Activated T-cell treated with anti-CD3 and anti-CD28 coated beads, Interleukin-2, amount 50 U/mL, for 24 hours (primary cell): ENCODE measurements at regions not wholly inside any gene's neighbourhood (a gene's known extent, or its start where the extent isn't known, plus 50 kb on each side); places are given as distances from the start of the nearest gene placed in this dataset.
"Not testable (repeated sequence)": the region's sequence is repeated elsewhere in the genome, so short reads cannot be mapped to it uniquely, and the experiment has no call there.

Experiments
- DNase-seq: peaks from one replicate; pipeline ENCODE4 v3.0.0-alpha.2; 2020
- H3K27ac Mint-ChIP-seq: 2 replicates; pipeline ENCODE4 v1.8.0; 2020; ENCODE audit warnings: mild to moderate bottlenecking, mixed read lengths
- H3K27me3 Mint-ChIP-seq: 2 replicates; pipeline ENCODE4 v1.8.0; 2020; ENCODE audit warnings: mixed read lengths
- H3K36me3 Mint-ChIP-seq: 2 replicates; pipeline ENCODE4 v1.8.0; 2020; ENCODE audit warnings: low read depth, mixed read lengths
- H3K4me1 Mint-ChIP-seq: 2 replicates; pipeline ENCODE4 v1.8.0; 2020; ENCODE audit warnings: low read depth, mixed read lengths
- H3K4me3 Mint-ChIP-seq: 2 replicates; pipeline ENCODE4 v1.8.0; 2020; ENCODE audit warnings: mild to moderate bottlenecking, moderate library complexity, mixed read lengths
- H3K9me3 Mint-ChIP-seq: 2 replicates; pipeline ENCODE4 v1.8.0; 2020; ENCODE audit warnings: mixed read lengths

- DNase-seq: no peak
- Mint-ChIP-seq H3K4me1 (peaks cover 17% of the 10 kb centered on the region), H3K36me3 (no peaks in the 10 kb centered on the region), H3K27me3 (no peaks in the 10 kb centered on the region), H3K4me3 (no peak overlapping the region), H3K9me3 (no peaks in the 10 kb centered on the region), H3K27ac (no peak overlapping the region)
Observed at GRCh38 chr5:91271999-91272398, 111.1 kb downstream of the ARRDC3 start.

- no peaks in the 10 kb centered on the region for H3K27me3 Mint-ChIP-seq
- no peaks in the 10 kb centered on the region for H3K9me3 Mint-ChIP-seq
- no peak overlapping the region for H3K27ac Mint-ChIP-seq
- DNase-seq: no peak
- no peak overlapping the region for H3K4me3 Mint-ChIP-seq
- H3K4me1 Mint-ChIP-seq: peaks cover 26% of the 10 kb centered on the region
- no peaks in the 10 kb centered on the region for H3K36me3 Mint-ChIP-seq
Observed at GRCh38 chr5:91269198-91269597, 113.9 kb downstream of the ARRDC3 start.

GRCh38 chr5:91266184-91266705 lies 116.9 kb downstream of the ARRDC3 start:
- H3K27me3 Mint-ChIP-seq: no peaks in the 10 kb centered on the region
- peaks cover 20% of the 10 kb centered on the region for H3K4me1 Mint-ChIP-seq
- no peaks in the 10 kb centered on the region for H3K9me3 Mint-ChIP-seq
- DNase-seq: no peak
- H3K4me3 Mint-ChIP-seq: peak overlapping the region; percentile 1
- H3K36me3 Mint-ChIP-seq: no peaks in the 10 kb centered on the region
- H3K27ac Mint-ChIP-seq: no peak overlapping the region

DNA sequence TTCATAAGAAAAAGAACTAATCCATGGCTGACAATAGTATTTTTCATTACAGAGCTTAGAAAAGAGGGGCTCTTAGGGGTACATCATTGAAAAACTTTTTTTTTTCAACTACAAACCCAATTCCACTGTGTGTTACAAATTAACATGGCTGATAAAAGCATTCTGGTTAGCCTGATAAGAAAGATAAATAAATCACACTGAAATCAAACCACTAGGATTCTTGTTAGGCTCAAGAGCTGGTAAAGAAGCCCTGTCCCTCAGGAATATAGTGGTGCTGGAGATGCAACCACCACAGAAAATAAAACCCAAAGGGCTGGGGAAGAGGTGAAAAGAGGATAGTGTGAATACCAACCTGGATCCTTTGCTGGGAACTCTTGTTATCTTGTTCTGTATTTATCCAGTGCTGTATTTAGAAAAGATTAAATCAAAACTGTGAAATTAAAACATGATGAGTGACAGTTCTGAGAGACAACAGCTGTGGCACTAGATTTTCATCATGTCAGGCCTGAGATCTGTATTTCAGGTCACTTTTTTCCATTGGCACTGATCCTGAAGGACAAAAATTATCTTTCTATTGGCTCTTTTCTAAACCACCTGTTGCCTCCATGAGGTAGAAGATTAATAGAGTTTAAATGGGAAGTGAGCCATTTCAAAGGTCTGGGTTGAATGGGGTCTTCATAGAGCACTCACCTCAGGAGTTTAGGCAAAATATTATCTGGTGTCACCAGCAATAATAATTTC lies 118.6 kb downstream of the ARRDC3 start:
- Mint-ChIP-seq H3K27ac (no peak overlapping the region), H3K4me3 (no peak overlapping the region), H3K4me1 (peaks cover 19% of the 10 kb centered on the region), H3K9me3 (no peaks in the 10 kb centered on the region), H3K36me3 (no peaks in the 10 kb centered on the region), H3K27me3 (no peaks in the 10 kb centered on the region)
- no peak for DNase-seq

DNA sequence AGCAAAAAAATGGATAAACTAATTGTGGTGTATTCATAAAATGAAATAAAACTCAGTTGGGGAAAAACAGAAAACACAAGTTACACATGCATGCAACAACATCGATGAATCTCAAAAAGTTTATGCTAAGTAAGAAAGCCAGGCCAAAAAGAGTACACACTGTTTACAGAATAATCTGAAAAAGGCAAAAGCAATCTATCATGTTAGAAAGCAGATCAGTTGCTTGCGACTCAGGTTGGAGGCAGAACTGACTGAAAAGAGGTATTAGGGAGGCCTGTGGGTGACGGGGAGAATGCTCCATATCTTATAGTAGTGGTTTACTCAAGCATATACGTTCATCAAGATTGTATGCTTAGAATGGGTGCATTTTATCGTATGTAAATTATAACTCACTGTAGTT lies 119.2 kb downstream of the ARRDC3 start:
- Mint-ChIP-seq H3K4me1 (peaks cover 13% of the 10 kb centered on the region), H3K36me3 (no peaks in the 10 kb centered on the region), H3K27ac (no peak overlapping the region), H3K27me3 (no peaks in the 10 kb centered on the region), H3K9me3 (no peaks in the 10 kb centered on the region), H3K4me3 (no peak overlapping the region)
- DNase-seq: no peak

DNA sequence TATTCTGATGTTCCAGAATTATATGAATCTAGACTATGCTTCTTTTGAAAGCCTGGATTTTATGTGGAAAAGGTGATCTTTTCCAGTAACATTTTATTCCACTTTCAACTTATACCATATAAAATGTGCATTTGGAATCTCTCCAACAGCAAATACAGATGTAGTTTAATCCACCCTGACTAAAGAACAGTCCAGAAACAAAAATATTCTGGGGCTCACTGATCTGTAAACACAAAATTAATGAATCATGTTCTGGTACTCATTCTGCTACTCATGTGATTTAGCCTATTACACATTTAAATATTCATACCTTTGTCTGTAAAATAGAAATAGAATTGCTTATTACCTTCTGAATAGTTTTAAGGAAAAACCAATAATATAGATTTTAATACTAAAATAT lies 125.8 kb downstream of the ARRDC3 start:
- H3K36me3 Mint-ChIP-seq: no peaks in the 10 kb centered on the region
- no peaks in the 10 kb centered on the region for H3K27me3 Mint-ChIP-seq
- no peak for DNase-seq
- no peak overlapping the region for H3K27ac Mint-ChIP-seq
- no peaks in the 10 kb centered on the region for H3K9me3 Mint-ChIP-seq
- no peak overlapping the region for H3K4me3 Mint-ChIP-seq
- no peaks in the 10 kb centered on the region for H3K4me1 Mint-ChIP-seq

DNA sequence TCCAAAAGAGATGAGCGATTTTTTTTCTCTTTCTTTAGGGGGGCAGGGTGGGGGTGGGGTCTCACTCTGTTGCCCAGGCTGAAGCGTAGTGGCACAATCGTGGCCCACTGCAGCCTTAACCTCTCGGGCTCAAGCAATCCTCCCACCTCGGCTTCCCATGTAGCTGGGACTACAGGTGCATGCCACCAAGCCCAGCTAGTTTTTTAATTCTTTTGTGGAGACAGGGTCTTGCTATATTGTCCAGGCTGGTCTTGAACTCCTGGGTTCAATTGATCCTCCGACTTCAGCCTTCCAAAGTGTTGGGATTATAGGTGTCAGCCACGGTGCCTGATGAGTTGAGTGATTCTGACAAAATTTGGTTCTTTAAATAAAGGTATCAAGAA lies 127.0 kb downstream of the ARRDC3 start:
- Mint-ChIP-seq H3K4me1 (no peaks in the 10 kb centered on the region), H3K27ac (no peak overlapping the region), H3K9me3 (no peaks in the 10 kb centered on the region), H3K4me3 (no peak overlapping the region), H3K27me3 (no peaks in the 10 kb centered on the region), H3K36me3 (no peaks in the 10 kb centered on the region)
- no peak for DNase-seq

- H3K9me3 Mint-ChIP-seq: no peaks in the 10 kb centered on the region
- no peaks in the 10 kb centered on the region for H3K36me3 Mint-ChIP-seq
- H3K27ac Mint-ChIP-seq: no peak overlapping the region
- DNase-seq: no peak
- H3K27me3 Mint-ChIP-seq: no peaks in the 10 kb centered on the region
- no peak overlapping the region for H3K4me3 Mint-ChIP-seq
- H3K4me1 Mint-ChIP-seq: no peaks in the 10 kb centered on the region
Observed at GRCh38 chr5:91255396-91256141, 127.5 kb downstream of the ARRDC3 start.

DNA sequence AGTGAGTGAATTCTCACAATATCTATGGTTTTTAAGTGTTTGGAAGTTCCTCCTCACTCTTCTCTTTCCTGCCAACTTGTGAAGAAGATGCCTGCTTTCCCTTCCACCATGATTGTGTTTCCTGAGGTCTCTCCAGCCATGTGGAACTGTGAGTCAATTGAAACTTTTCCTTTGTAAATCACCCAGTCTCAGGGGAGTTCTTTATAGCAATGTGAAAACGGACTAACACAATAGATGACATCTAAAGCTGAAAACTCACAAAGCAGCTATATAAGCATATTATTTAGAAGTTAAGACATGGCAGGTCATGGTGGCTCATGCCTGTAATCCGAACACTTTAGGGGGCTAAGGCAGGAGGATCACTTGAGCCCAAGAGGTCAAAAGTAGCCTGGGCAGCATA lies 130.2 kb downstream of the ARRDC3 start:
- Mint-ChIP-seq H3K36me3 (no peaks in the 10 kb centered on the region), H3K27ac (no peak overlapping the region), H3K27me3 (no peaks in the 10 kb centered on the region), H3K4me3 (no peak overlapping the region), H3K4me1 (no peaks in the 10 kb centered on the region), H3K9me3 (peaks cover 4% of the 10 kb centered on the region)
- no peak for DNase-seq

DNA sequence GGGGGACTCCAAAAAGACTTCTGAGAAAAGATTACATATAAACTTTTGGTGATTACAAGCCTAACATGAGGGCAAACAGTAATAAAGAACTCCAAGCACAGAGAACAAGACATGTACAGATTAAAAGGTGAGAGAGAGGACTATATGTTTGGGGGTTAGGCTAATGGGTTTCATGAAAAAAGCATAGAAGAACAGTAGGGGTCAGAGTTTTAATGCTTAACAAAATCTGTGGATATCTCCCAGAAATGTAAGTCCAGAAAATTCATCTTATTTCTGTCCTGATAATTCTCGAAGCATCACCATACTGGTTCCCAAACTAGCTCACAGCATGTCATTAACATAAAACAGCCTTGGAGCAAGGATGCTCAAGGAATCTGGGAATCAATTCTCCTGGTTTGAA lies 137.2 kb downstream of the ARRDC3 start:
- no peak overlapping the region for H3K27ac Mint-ChIP-seq
- H3K4me1 Mint-ChIP-seq: no peaks in the 10 kb centered on the region
- DNase-seq: no peak
- peaks cover 15% of the 10 kb centered on the region for H3K9me3 Mint-ChIP-seq
- no peaks in the 10 kb centered on the region for H3K27me3 Mint-ChIP-seq
- peaks cover 4% of the 10 kb centered on the region for H3K36me3 Mint-ChIP-seq
- H3K4me3 Mint-ChIP-seq: no peak overlapping the region

- peaks cover 4% of the 10 kb centered on the region for H3K36me3 Mint-ChIP-seq
- H3K9me3 Mint-ChIP-seq: peaks cover 13% of the 10 kb centered on the region
- no peak overlapping the region for H3K27ac Mint-ChIP-seq
- no peaks in the 10 kb centered on the region for H3K27me3 Mint-ChIP-seq
- no peak overlapping the region for H3K4me3 Mint-ChIP-seq
- H3K4me1 Mint-ChIP-seq: peaks cover 4% of the 10 kb centered on the region
- DNase-seq: no peak
Observed at GRCh38 chr5:91245074-91245452, 138.1 kb downstream of the ARRDC3 start.

DNA sequence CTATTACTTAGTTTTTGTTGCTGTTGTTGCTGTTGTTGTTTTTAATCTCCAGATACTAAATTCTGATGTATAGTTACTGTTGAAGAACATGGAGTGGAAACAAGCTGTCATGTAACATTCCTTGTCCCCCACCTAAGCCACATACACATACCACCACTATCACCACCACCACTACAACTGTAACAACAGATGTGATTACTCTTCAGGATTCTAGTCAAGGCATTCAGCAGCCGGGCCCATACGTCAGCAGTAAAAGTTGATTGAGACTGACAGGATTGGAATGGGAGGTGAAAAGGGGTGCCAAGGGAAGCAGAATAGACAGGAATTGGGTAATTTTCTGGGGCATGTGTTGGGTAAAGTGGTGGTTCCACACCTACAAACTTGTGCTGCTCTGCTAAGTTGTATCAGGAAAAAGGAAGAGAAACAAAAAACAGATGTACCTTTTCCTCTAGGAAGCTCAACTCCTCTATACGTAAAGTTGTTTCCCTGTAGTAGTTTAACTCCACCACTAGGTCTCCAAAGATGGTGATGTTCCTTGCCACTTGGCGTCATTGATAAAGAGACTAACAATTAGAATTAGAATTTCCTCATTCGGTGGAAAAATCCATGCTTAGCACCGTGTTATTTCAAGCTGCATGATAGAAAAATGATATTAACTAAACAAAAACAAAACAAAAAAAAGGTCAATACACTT lies 138.6 kb downstream of the ARRDC3 start:
- DNase-seq: no peak
- Mint-ChIP-seq H3K27ac (no peak overlapping the region), H3K9me3 (peaks cover 11% of the 10 kb centered on the region), H3K4me3 (no peak overlapping the region), H3K27me3 (no peaks in the 10 kb centered on the region), H3K4me1 (peaks cover 4% of the 10 kb centered on the region), H3K36me3 (peaks cover 4% of the 10 kb centered on the region)

GRCh38 chr5:91243852-91244251 lies 139.3 kb downstream of the ARRDC3 start:
- Mint-ChIP-seq H3K36me3 (peaks cover 4% of the 10 kb centered on the region), H3K27me3 (no peaks in the 10 kb centered on the region), H3K27ac (no peak overlapping the region), H3K4me1 (peaks cover 4% of the 10 kb centered on the region), H3K4me3 (no peak overlapping the region), H3K9me3 (peaks cover 11% of the 10 kb centered on the region)
- no peak for DNase-seq

GRCh38 chr5:91243286-91243685 lies 139.8 kb downstream of the ARRDC3 start:
- H3K4me1 Mint-ChIP-seq: peaks cover 4% of the 10 kb centered on the region
- H3K4me3 Mint-ChIP-seq: no peak overlapping the region
- H3K27me3 Mint-ChIP-seq: no peaks in the 10 kb centered on the region
- no peak overlapping the region for H3K27ac Mint-ChIP-seq
- no peak for DNase-seq
- peaks cover 4% of the 10 kb centered on the region for H3K36me3 Mint-ChIP-seq
- H3K9me3 Mint-ChIP-seq: peaks cover 11% of the 10 kb centered on the region

DNA sequence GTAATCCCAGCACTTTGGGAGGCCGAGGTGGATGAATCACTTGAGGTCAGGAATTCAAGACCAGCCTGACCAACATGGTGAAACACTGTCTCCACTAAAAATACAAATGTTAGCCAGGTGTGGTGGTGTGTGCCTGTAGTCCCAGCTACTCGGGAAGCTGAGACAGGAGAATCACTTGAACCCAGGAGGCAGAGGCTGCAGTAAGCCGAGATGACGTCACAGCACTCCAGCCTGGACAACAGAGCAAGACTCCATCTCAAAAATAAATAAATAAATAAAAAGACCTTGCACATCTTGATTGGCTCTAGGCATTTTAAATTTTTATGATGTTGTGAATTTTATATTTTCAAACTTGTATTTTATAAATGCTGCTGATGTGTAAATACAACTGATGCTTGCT lies 141.7 kb downstream of the ARRDC3 start:
- H3K27ac Mint-ChIP-seq, H3K36me3 Mint-ChIP-seq, DNase-seq, H3K27me3 Mint-ChIP-seq, H3K4me3 Mint-ChIP-seq, H3K4me1 Mint-ChIP-seq: not testable (repeated sequence)
- H3K9me3 Mint-ChIP-seq: peaks cover 11% of the 10 kb centered on the region
